Astrocyte (in vitro differentiated cells and primary cell): ENCODE measurements at regions not wholly inside any gene's neighbourhood (a gene's known extent, or its start where the extent isn't known, plus 50 kb on each side); places are given as distances from the start of the nearest gene placed in this dataset.
A peak's percentile ranks its signal among the peaks of the same experiment; 100 is the strongest.

Source experiments
- DNase-seq: peaks from one replicate; pipeline ENCODE4 v3.0.0-alpha.2; 2010; ENCODE audit warnings: low read depth
- FAIRE-seq: peaks from 2 replicates; lab custom pipeline; 2011; peaks lifted over from hg19 to GRCh38; lab: Jason Lieb, UNC
- H2AFZ ChIP-seq: 2 replicates; pipeline ENCODE4 v1.6.0; 2012; ENCODE audit warnings: low read depth, low read length, inconsistent platforms
- H3K27ac ChIP-seq: 2 replicates; pipeline ENCODE4 v1.5.1; 2011; ENCODE audit warnings: low read depth, low read length, inconsistent platforms
- H3K27me3 ChIP-seq: 2 replicates; pipeline ENCODE4 v1.6.0; 2011; ENCODE audit warnings: low read length, inconsistent platforms; ENCODE audit not compliant: insufficient read depth
- H3K36me3 ChIP-seq: 2 replicates; pipeline ENCODE4 v1.5.1; 2011; ENCODE audit warnings: low read length, inconsistent platforms; ENCODE audit not compliant: insufficient read depth
- H3K4me1 ChIP-seq: 2 replicates; pipeline ENCODE4 v1.5.1; 2011; ENCODE audit warnings: low read length, inconsistent platforms; ENCODE audit not compliant: insufficient read depth
- H3K4me2 ChIP-seq: 2 replicates; pipeline ENCODE4 v1.6.0; 2012; ENCODE audit warnings: low read length, inconsistent platforms
- H3K4me3 ChIP-seq: 2 replicates; pipeline ENCODE4 v1.5.1; 2011; ENCODE audit warnings: low read depth, mild to moderate bottlenecking, low read length, inconsistent platforms; ENCODE audit not compliant: insufficient read depth
- H3K79me2 ChIP-seq: 2 replicates; pipeline ENCODE4 v1.6.0; 2012; ENCODE audit warnings: mild to moderate bottlenecking, low read length, inconsistent platforms; ENCODE audit not compliant: insufficient read depth
- H3K9ac ChIP-seq: 2 replicates; pipeline ENCODE4 v1.6.0; 2012; ENCODE audit warnings: mild to moderate bottlenecking, low read length, inconsistent platforms
- H3K9me3 ChIP-seq: 2 replicates; pipeline ENCODE4 v1.5.1; 2012; ENCODE audit warnings: low read depth, mild to moderate bottlenecking, low read length, inconsistent platforms; ENCODE audit not compliant: insufficient read depth
- H4K20me1 ChIP-seq: 2 replicates; pipeline ENCODE4 v1.6.0; 2012; ENCODE audit warnings: low read length, inconsistent platforms; ENCODE audit not compliant: insufficient read depth
- H3K27ac Mint-ChIP-seq: one replicate; pipeline ENCODE4 v1.8.0; 2021; ENCODE audit warnings: mild to moderate bottlenecking, mixed read lengths; ENCODE audit not compliant: unreplicated experiment
- H3K27me3 Mint-ChIP-seq: one replicate; pipeline ENCODE4 v1.8.0; 2021; ENCODE audit warnings: low read depth, mixed read lengths; ENCODE audit not compliant: unreplicated experiment
- H3K36me3 Mint-ChIP-seq: one replicate; pipeline ENCODE4 v1.8.0; 2021; ENCODE audit warnings: low read depth, mixed read lengths; ENCODE audit not compliant: unreplicated experiment
- H3K4me1 Mint-ChIP-seq: one replicate; pipeline ENCODE4 v1.8.0; 2021; ENCODE audit warnings: low read depth, mixed read lengths; ENCODE audit not compliant: unreplicated experiment
- H3K4me3 Mint-ChIP-seq: one replicate; pipeline ENCODE4 v1.8.0; 2021; ENCODE audit warnings: mild to moderate bottlenecking, moderate library complexity, mixed read lengths; ENCODE audit not compliant: unreplicated experiment
- H3K9me3 Mint-ChIP-seq: one replicate; pipeline ENCODE4 v1.8.0; 2021; ENCODE audit warnings: mild to moderate bottlenecking, mixed read lengths; ENCODE audit not compliant: unreplicated experiment
- CTCF ChIP-seq: IDR thresholded peaks from 2 replicates; pipeline ENCODE4 v1.5.1; 2011; ENCODE audit warnings: low read depth, mild to moderate bottlenecking, inconsistent platforms, low read length, moderate library complexity; ENCODE audit not compliant: insufficient read depth
- EZH2 ChIP-seq: IDR thresholded peaks from 2 replicates; pipeline ENCODE4 v1.6.1; 2012; ENCODE audit warnings: mild to moderate bottlenecking, low read length, inconsistent platforms; ENCODE audit not compliant: insufficient read depth

- H3K4me3 ChIP-seq, result no peak overlapping the region
Observed at GRCh38 chr12:116397148-116397547, 119.7 kb upstream of the MED13L start.

DNA sequence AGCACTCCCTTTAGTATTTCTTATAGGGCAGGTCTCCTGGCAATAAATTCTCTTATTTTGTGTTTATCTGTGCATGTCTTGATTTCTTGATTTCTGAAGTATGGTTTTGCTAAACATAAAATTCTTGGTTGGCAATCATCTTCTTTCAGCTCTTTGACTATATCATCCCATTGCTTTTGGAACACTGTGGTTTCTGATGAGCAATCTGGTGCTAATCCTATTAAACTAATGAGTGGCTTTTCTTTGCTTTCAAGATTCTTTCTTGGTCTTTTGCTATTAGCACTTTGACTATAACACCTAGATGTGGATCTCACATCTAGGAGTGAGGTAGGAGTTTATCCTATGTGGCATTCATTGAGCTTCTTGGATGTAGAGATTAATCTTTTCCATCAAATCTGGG lies 120.7 kb upstream of the MED13L start:
- Histone ChIP-seq H4K20me1 (no peaks in the 10 kb centered on the region), H3K4me1 (no peaks in the 10 kb centered on the region), H3K27me3 (no peaks in the 10 kb centered on the region), H2AFZ (no peak overlapping the region), H3K4me2 (no peak overlapping the region), H3K79me2 (no peaks in the 10 kb centered on the region), H3K9ac (no peak overlapping the region), H3K9me3 (no peaks in the 10 kb centered on the region), H3K27ac (no peak overlapping the region), H3K4me3 (no peak overlapping the region), H3K36me3 (no peaks in the 10 kb centered on the region)
- DNase-seq (no peak), FAIRE-seq (no peak)
- H3K9me3 Mint-ChIP-seq, result peaks cover 14% of the 10 kb centered on the region
- H3K36me3 Mint-ChIP-seq, result peaks cover 3% of the 10 kb centered on the region
- H3K4me1 Mint-ChIP-seq, result peaks cover 1% of the 10 kb centered on the region
- TF ChIP-seq CTCF, result no peak
- no peak for TF ChIP-seq EZH2
- no peak overlapping the region for H3K4me3 Mint-ChIP-seq
- no peaks in the 10 kb centered on the region for H3K27me3 Mint-ChIP-seq
- no peak overlapping the region for H3K27ac Mint-ChIP-seq

More at GRCh38 chr12:116397148-116397547, 119.7 kb upstream of the MED13L start:
- H4K20me1 ChIP-seq, result no peaks in the 10 kb centered on the region
- H3K27ac ChIP-seq, result peak overlapping the region; percentile 3
- H3K4me1 ChIP-seq, result peaks cover 1% of the 10 kb centered on the region
- no peaks in the 10 kb centered on the region for H3K27me3 Mint-ChIP-seq
- no peaks in the 10 kb centered on the region for H3K79me2 ChIP-seq
- TF ChIP-seq CTCF, result no peak
- no peak for TF ChIP-seq EZH2
- no peak overlapping the region for H3K27ac Mint-ChIP-seq
- no peak overlapping the region for H3K4me2 ChIP-seq
- H3K36me3 Mint-ChIP-seq, result peaks cover 3% of the 10 kb centered on the region
- H2AFZ ChIP-seq, result no peak overlapping the region
- DNase-seq, result peak; percentile 54
- H3K9me3 ChIP-seq, result no peaks in the 10 kb centered on the region
- FAIRE-seq, result no peak
- no peaks in the 10 kb centered on the region for H3K36me3 ChIP-seq
- H3K9ac ChIP-seq, result no peak overlapping the region
- H3K4me3 Mint-ChIP-seq, result no peak overlapping the region
- peaks cover 14% of the 10 kb centered on the region for H3K9me3 Mint-ChIP-seq
- H3K4me1 Mint-ChIP-seq, result peaks cover 5% of the 10 kb centered on the region
- no peaks in the 10 kb centered on the region for H3K27me3 ChIP-seq

- Histone ChIP-seq H3K36me3 (no peaks in the 10 kb centered on the region), H3K79me2 (no peaks in the 10 kb centered on the region), H3K4me2 (no peak overlapping the region), H3K4me1 (no peaks in the 10 kb centered on the region), H3K9me3 (no peaks in the 10 kb centered on the region), H4K20me1 (no peaks in the 10 kb centered on the region), H3K9ac (no peak overlapping the region), H3K27ac (no peak overlapping the region), H3K4me3 (no peak overlapping the region), H3K27me3 (no peaks in the 10 kb centered on the region), H2AFZ (no peak overlapping the region)
- FAIRE-seq (no peak), DNase-seq (no peak)
- Mint-ChIP-seq H3K9me3 (peaks cover 14% of the 10 kb centered on the region), H3K27me3 (no peaks in the 10 kb centered on the region), H3K27ac (no peak overlapping the region), H3K36me3 (peaks cover 3% of the 10 kb centered on the region), H3K4me3 (no peak overlapping the region), H3K4me1 (no peaks in the 10 kb centered on the region)
- TF ChIP-seq EZH2 (no peak), CTCF (no peak)
Observed at GRCh38 chr12:116399055-116399454, 121.6 kb upstream of the MED13L start.
